SK-N-SH treated with all-trans-retinoic acid at 6 μM for 48 hours (cell line): ENCODE measurements at regions not wholly inside any gene's neighbourhood (a gene's known extent, or its start where the extent isn't known, plus 50 kb on each side); places are given as distances from the start of the nearest gene placed in this dataset.

ENCODE experiments used
- ATAC-seq: fragments of 200-7000 bp; cut with Tn5 transposase; 3 replicates; pipeline ENCODE4 v1.9.1; 2020; ENCODE audit warnings: mild to moderate bottlenecking, moderate library complexity
- ARNTL ChIP-seq: fragments of 450-650 bp; formaldehyde crosslinking; IDR thresholded peaks from 2 replicates; pipeline ENCODE4 v1.5.0; 2020; ENCODE audit warnings: low read depth, mild to moderate bottlenecking, moderate library complexity, borderline replicate concordance
- BACH2 ChIP-seq: fragments of 250-450 bp; sonication (Bioruptor Pico); IDR thresholded peaks from 2 replicates; pipeline ENCODE4 v1.9.0; 2021; ENCODE audit warnings: mild to moderate bottlenecking, borderline replicate concordance
- CSDC2 ChIP-seq: fragments of 250-450 bp; sonication (Bioruptor Pico); IDR thresholded peaks from 2 replicates; pipeline ENCODE4 v1.5.0; 2020; ENCODE audit warnings: mild to moderate bottlenecking, moderate library complexity
- ESRRG ChIP-seq: fragments of 250-450 bp; sonication (Bioruptor Pico); IDR thresholded peaks from 2 replicates; pipeline ENCODE4 v1.6.1; 2021; ENCODE audit warnings: mild to moderate bottlenecking
- GLIS3 ChIP-seq: fragments of 250-450 bp; sonication (Bioruptor Pico); IDR thresholded peaks from 2 replicates; pipeline ENCODE4 v1.5.0; 2020; ENCODE audit warnings: mild to moderate bottlenecking, moderate library complexity
- ISL1 ChIP-seq: fragments of 250-450 bp; sonication (Bioruptor Pico); IDR thresholded peaks from 2 replicates; pipeline ENCODE4 v2.1.2; 2022; ENCODE audit warnings: mild to moderate bottlenecking, moderate library complexity
- OSR1 ChIP-seq: fragments of 250-450 bp; sonication (Bioruptor Pico); IDR thresholded peaks from 2 replicates; pipeline ENCODE4 v1.8.0; 2022; ENCODE audit warnings: moderate library complexity, mild to moderate bottlenecking, inconsistent platforms
- PPARA ChIP-seq: fragments of 250-450 bp; sonication (Bioruptor Pico); IDR thresholded peaks from 2 replicates; pipeline ENCODE4 v1.5.0; 2020; ENCODE audit warnings: mild to moderate bottlenecking, borderline replicate concordance
- RARB ChIP-seq: fragments of 250-450 bp; sonication (Bioruptor Pico); IDR thresholded peaks from 2 replicates; pipeline ENCODE4 v1.8.0; 2021; ENCODE audit warnings: mild to moderate bottlenecking, moderate library complexity
- SNAI2 ChIP-seq: fragments of 250-450 bp; sonication (Bioruptor Pico); IDR thresholded peaks from 2 replicates; pipeline ENCODE4 v1.5.0; 2020; ENCODE audit warnings: mild to moderate bottlenecking, moderate library complexity
- TCF4 ChIP-seq: fragments of 250-450 bp; sonication (Bioruptor Pico); IDR thresholded peaks from 2 replicates; pipeline ENCODE4 v1.8.0; 2021; ENCODE audit warnings: mild to moderate bottlenecking, moderate library complexity, borderline replicate concordance
- TOX ChIP-seq: fragments of 250-450 bp; sonication (Bioruptor Pico); IDR thresholded peaks from 2 replicates; pipeline ENCODE4 v1.8.0; 2021; ENCODE audit warnings: mild to moderate bottlenecking, moderate library complexity, borderline replicate concordance
- ZC3H10 ChIP-seq: fragments of 250-450 bp; sonication (Bioruptor Pico); IDR thresholded peaks from 2 replicates; pipeline ENCODE4 v1.5.1; 2021; ENCODE audit warnings: mild to moderate bottlenecking, moderate library complexity
- ZFP3 ChIP-seq: fragments of 250-450 bp; sonication (Bioruptor Pico); IDR thresholded peaks from 2 replicates; pipeline ENCODE4 v1.5.0; 2020; ENCODE audit warnings: mild to moderate bottlenecking, moderate library complexity
- ZFP30 ChIP-seq: fragments of 450-650 bp; formaldehyde crosslinking; IDR thresholded peaks from 2 replicates; pipeline ENCODE4 v1.5.0; 2022; ENCODE audit warnings: mild to moderate bottlenecking, moderate library complexity
- ZNF565 ChIP-seq: fragments of 450-650 bp; formaldehyde crosslinking; conservative IDR thresholded peaks from 2 replicates; pipeline ENCODE4 v1.5.0; 2020; ENCODE audit warnings: low read depth, mild to moderate bottlenecking, moderate library complexity
- ZNF70 ChIP-seq: fragments of 450-650 bp; formaldehyde crosslinking; IDR thresholded peaks from 2 replicates; pipeline ENCODE4 v1.5.0; 2020; ENCODE audit warnings: mild to moderate bottlenecking, moderate library complexity
- ZNF8 ChIP-seq: fragments of 450-650 bp; formaldehyde crosslinking; IDR thresholded peaks from 2 replicates; pipeline ENCODE4 v1.5.0; 2020; ENCODE audit warnings: mild to moderate bottlenecking, moderate library complexity
- TF ChIP-seq, protein P1 (sequence below): fragments of 250-450 bp; sonication (Bioruptor Pico); IDR thresholded peaks from 2 replicates; pipeline ENCODE4 v1.5.1; 2021; ENCODE audit warnings: mild to moderate bottlenecking, moderate library complexity
- TF ChIP-seq, protein P2 (sequence below): fragments of 250-450 bp; sonication (Bioruptor Pico); IDR thresholded peaks from 2 replicates; pipeline ENCODE4 v1.8.0; 2021; ENCODE audit warnings: low read depth, mild to moderate bottlenecking, moderate library complexity, borderline replicate concordance
- TF ChIP-seq, protein P3 (sequence below): fragments of 250-450 bp; sonication (Bioruptor Pico); IDR thresholded peaks from 2 replicates; pipeline ENCODE4 v1.5.1; 2020; ENCODE audit warnings: low read depth, mild to moderate bottlenecking, moderate library complexity
- TF ChIP-seq, protein P4 (sequence below): fragments of 250-450 bp; sonication (Bioruptor Pico); IDR thresholded peaks from 2 replicates; pipeline ENCODE4 v1.5.0; 2020; ENCODE audit warnings: mild to moderate bottlenecking, moderate library complexity

DNA sequence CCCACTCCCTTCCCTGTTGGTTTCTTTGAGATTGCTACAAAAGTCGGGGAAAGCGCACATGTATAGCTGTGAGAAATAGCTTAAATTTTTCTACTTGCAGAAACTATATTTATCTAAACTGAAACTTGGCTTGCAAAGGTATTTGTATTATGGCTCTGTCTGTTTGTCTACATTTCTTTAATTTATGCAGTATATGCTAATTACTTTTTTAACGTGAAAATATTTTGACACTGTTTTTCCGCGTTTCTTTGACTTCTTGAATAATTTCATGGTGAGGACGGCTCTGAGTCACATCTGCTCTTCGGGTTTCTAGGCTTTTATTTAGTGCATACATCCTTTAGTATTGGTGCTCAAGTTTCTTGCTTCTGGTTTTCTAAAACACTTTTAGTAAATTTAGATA, 182.1 kb upstream of the ZRANB2 start:
- ATAC-seq, result no peak

DNA sequence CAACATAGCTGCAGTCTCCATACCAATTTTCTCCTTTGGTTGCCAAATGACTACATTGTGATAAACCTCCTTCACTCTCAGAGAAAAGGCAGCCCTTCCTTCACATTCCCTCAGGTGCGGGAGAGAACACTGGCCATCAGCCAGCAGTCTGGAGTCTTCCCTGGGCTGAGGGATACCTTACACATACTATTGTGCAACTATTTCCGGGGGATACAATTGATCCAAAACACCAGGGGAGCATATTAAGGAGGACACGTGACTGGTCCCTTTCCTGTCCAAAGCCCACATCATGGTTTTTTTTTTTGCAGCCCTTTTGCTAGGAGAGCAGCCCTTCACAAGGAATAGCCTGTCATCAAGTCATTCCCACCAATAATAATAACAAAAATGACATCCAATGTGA, 172.1 kb upstream of the ZRANB2 start:
- no peak for ATAC-seq

More for the DNA sequence above, 182.1 kb upstream of the ZRANB2 start:
- TF ChIP-seq RARB (CRISPR knock-in tag) (no peak), ARNTL (CRISPR knock-in tag) (no peak), TOX (CRISPR knock-in tag) (no peak), OSR1 (no peak), ZNF70 (CRISPR knock-in tag) (no peak), ZNF565 (no peak), TCF4 (CRISPR knock-in tag) (no peak)

DNA sequence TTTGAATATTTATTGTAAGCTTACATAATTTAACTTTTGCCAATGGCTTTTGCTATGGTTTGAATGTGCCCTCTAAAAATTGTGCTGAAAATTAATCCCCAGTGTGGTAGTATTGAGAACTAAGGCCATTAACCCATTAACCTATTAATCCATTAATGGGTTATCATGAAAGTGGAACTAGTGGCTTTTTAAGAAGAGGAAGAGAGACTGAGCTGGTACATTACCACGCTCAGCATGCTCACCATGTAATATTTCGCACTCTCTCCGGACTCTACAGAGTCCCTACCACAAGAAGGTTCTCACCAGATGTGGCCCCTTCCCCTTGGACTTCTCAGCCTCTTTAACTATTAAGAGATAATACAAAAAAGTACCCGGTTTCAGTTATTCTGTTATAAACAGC, 164.4 kb upstream of the ZRANB2 start:
- ATAC-seq, result no peak
- no peak for TF ChIP-seq OSR1
- no peak for TF ChIP-seq ESRRG (CRISPR knock-in tag)
- TF ChIP-seq, protein P1, sequence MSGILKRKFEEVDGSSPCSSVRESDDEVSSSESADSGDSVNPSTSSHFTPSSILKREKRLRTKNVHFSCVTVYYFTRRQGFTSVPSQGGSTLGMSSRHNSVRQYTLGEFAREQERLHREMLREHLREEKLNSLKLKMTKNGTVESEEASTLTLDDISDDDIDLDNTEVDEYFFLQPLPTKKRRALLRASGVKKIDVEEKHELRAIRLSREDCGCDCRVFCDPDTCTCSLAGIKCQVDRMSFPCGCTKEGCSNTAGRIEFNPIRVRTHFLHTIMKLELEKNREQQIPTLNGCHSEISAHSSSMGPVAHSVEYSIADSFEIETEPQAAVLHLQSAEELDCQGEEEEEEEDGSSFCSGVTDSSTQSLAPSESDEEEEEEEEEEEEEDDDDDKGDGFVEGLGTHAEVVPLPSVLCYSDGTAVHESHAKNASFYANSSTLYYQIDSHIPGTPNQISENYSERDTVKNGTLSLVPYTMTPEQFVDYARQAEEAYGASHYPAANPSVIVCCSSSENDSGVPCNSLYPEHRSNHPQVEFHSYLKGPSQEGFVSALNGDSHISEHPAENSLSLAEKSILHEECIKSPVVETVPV, result no peak
- no peak for TF ChIP-seq GLIS3 (CRISPR knock-in tag)
- TF ChIP-seq ZNF8, result no peak
- no peak for TF ChIP-seq ZNF565
- no peak for TF ChIP-seq ZNF70 (CRISPR knock-in tag)
- no peak for TF ChIP-seq SNAI2 (CRISPR knock-in tag)
- TF ChIP-seq, protein P2, sequence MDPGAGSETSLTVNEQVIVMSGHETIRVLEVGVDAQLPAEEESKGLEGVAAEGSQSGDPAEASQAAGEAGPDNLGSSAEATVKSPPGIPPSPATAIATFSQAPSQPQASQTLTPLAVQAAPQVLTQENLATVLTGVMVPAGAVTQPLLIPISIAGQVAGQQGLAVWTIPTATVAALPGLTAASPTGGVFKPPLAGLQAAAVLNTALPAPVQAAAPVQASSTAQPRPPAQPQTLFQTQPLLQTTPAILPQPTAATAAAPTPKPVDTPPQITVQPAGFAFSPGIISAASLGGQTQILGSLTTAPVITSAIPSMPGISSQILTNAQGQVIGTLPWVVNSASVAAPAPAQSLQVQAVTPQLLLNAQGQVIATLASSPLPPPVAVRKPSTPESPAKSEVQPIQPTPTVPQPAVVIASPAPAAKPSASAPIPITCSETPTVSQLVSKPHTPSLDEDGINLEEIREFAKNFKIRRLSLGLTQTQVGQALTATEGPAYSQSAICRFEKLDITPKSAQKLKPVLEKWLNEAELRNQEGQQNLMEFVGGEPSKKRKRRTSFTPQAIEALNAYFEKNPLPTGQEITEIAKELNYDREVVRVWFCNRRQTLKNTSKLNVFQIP (CRISPR knock-in tag), result no peak
- TF ChIP-seq, protein P3, sequence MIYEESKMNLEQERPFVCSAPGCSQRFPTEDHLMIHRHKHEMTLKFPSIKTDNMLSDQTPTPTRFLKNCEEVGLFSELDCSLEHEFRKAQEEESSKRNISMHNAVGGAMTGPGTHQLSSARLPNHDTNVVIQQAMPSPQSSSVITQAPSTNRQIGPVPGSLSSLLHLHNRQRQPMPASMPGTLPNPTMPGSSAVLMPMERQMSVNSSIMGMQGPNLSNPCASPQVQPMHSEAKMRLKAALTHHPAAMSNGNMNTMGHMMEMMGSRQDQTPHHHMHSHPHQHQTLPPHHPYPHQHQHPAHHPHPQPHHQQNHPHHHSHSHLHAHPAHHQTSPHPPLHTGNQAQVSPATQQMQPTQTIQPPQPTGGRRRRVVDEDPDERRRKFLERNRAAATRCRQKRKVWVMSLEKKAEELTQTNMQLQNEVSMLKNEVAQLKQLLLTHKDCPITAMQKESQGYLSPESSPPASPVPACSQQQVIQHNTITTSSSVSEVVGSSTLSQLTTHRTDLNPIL, result no peak
- no peak for TF ChIP-seq PPARA
- TF ChIP-seq, protein P4, sequence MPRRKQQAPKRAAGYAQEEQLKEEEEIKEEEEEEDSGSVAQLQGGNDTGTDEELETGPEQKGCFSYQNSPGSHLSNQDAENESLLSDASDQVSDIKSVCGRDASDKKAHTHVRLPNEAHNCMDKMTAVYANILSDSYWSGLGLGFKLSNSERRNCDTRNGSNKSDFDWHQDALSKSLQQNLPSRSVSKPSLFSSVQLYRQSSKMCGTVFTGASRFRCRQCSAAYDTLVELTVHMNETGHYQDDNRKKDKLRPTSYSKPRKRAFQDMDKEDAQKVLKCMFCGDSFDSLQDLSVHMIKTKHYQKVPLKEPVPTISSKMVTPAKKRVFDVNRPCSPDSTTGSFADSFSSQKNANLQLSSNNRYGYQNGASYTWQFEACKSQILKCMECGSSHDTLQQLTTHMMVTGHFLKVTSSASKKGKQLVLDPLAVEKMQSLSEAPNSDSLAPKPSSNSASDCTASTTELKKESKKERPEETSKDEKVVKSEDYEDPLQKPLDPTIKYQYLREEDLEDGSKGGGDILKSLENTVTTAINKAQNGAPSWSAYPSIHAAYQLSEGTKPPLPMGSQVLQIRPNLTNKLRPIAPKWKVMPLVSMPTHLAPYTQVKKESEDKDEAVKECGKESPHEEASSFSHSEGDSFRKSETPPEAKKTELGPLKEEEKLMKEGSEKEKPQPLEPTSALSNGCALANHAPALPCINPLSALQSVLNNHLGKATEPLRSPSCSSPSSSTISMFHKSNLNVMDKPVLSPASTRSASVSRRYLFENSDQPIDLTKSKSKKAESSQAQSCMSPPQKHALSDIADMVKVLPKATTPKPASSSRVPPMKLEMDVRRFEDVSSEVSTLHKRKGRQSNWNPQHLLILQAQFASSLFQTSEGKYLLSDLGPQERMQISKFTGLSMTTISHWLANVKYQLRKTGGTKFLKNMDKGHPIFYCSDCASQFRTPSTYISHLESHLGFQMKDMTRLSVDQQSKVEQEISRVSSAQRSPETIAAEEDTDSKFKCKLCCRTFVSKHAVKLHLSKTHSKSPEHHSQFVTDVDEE (CRISPR knock-in tag), result no peak
- TF ChIP-seq TCF4 (CRISPR knock-in tag), result no peak
- no peak for TF ChIP-seq ZC3H10
- no peak for TF ChIP-seq ARNTL (CRISPR knock-in tag)
- TF ChIP-seq CSDC2 (CRISPR knock-in tag), result no peak
- TF ChIP-seq ZFP30 (CRISPR knock-in tag), result no peak
- no peak for TF ChIP-seq ZFP3 (CRISPR knock-in tag)

More for the DNA sequence above, 172.1 kb upstream of the ZRANB2 start:
- TF ChIP-seq TOX (CRISPR knock-in tag) (no peak), OSR1 (no peak), ESRRG (CRISPR knock-in tag) (no peak), ZC3H10 (no peak), ISL1 (no peak), RARB (CRISPR knock-in tag) (no peak), BACH2 (CRISPR knock-in tag) (no peak), ZNF8 (no peak), ZNF70 (CRISPR knock-in tag) (no peak), ARNTL (CRISPR knock-in tag) (no peak), CSDC2 (CRISPR knock-in tag) (no peak)
- TF ChIP-seq, protein P4 (CRISPR knock-in tag), result no peak
- TF ChIP-seq, protein P3, result no peak
- TF ChIP-seq, all 23 proteins: peak for 0
